Activated naive CD4-positive, alpha-beta T cell treated with anti-CD3 and anti-CD28 coated beads for 36 hours (primary cell): ENCODE measurements at regions not wholly inside any gene's neighbourhood (a gene's known extent, or its start where the extent isn't known, plus 50 kb on each side); places are given as distances from the start of the nearest gene placed in this dataset.

ENCODE experiments used
- CTCF ChIA-PET: fragments of 350-600 bp; sonication (Branson Sonifier 250); formaldehyde crosslinking; loops from one replicate; lab custom pipeline; 2021; ENCODE audit warnings: antibody characterized with exemption; lab: Charles Lee
- DNase-seq: peaks from one replicate; pipeline ENCODE4 v3.0.0-alpha.2; 2020
- H3K27ac Mint-ChIP-seq: one replicate; pipeline ENCODE4 v1.8.0; 2021; ENCODE audit warnings: mild to moderate bottlenecking, mixed read lengths
- H3K27me3 Mint-ChIP-seq: one replicate; pipeline ENCODE4 v1.8.0; 2021; ENCODE audit warnings: low read depth, mixed read lengths
- H3K36me3 Mint-ChIP-seq: one replicate; pipeline ENCODE4 v1.8.0; 2021; ENCODE audit warnings: low read depth, mixed read lengths
- H3K4me1 Mint-ChIP-seq: one replicate; pipeline ENCODE4 v1.8.0; 2021; ENCODE audit warnings: low read depth, mixed read lengths
- H3K4me3 Mint-ChIP-seq: one replicate; pipeline ENCODE4 v1.8.0; 2021; ENCODE audit warnings: mild to moderate bottlenecking, moderate library complexity, mixed read lengths
- H3K9me3 Mint-ChIP-seq: one replicate; pipeline ENCODE4 v1.8.0; 2021; ENCODE audit warnings: mixed read lengths
- intact Hi-C: fragments of 100-400 bp; cut with micrococcal nuclease; formaldehyde crosslinking; loops from one replicate; pipeline ENCODE4 v1.15.1; 2023

- intact Hi-C loops: no loop called here
- Mint-ChIP-seq H3K4me1 (peaks cover 39% of the 10 kb centered on the region), H3K4me3 (no peak overlapping the region), H3K27ac (peak overlapping the region; percentile 13), H3K27me3 (no peaks in the 10 kb centered on the region), H3K36me3 (peaks cover 21% of the 10 kb centered on the region), H3K9me3 (no peaks in the 10 kb centered on the region)
- CTCF ChIA-PET: interaction anchor here (3.2 kb wide), 1 partner anchor 40 kb away, joined by 16 read pairs; no protein-coding TSS in a partner anchor
- no peak for DNase-seq
Measured at GRCh38 chr5:160479220-160479619, 57.6 kb downstream of the PTTG1 start.

GRCh38 chr5:160479926-160480325 is 58.3 kb downstream of the PTTG1 start:
- CTCF ChIA-PET: interaction anchor here (2.6 kb wide), 1 partner anchor 41 kb away, joined by 10 read pairs; no protein-coding TSS in a partner anchor
- Mint-ChIP-seq H3K27me3 (no peaks in the 10 kb centered on the region), H3K27ac (peak overlapping the region; percentile 2), H3K36me3 (peaks cover 26% of the 10 kb centered on the region), H3K9me3 (no peaks in the 10 kb centered on the region), H3K4me3 (no peak overlapping the region), H3K4me1 (peaks cover 34% of the 10 kb centered on the region)
- intact Hi-C loops: no loop called here
- no peak for DNase-seq

GRCh38 chr5:160480652-160481051 is 59.0 kb downstream of the PTTG1 start:
- no peak overlapping the region for H3K27ac Mint-ChIP-seq
- H3K4me3 Mint-ChIP-seq: no peak overlapping the region
- intact Hi-C loops: no loop called here
- H3K36me3 Mint-ChIP-seq: peaks cover 26% of the 10 kb centered on the region
- H3K9me3 Mint-ChIP-seq: no peaks in the 10 kb centered on the region
- no peaks in the 10 kb centered on the region for H3K27me3 Mint-ChIP-seq
- peaks cover 31% of the 10 kb centered on the region for H3K4me1 Mint-ChIP-seq
- CTCF ChIA-PET: interaction anchor here (2.6 kb wide), 1 partner anchor 42 kb away, joined by 10 read pairs; no protein-coding TSS in a partner anchor
- no peak for DNase-seq

- H3K36me3 Mint-ChIP-seq: peaks cover 19% of the 10 kb centered on the region
- intact Hi-C loops: no loop called here
- CTCF ChIA-PET: interaction anchor here (0.6 to 1.4 kb wide), 2 partner anchors 10 to 46 kb away, joined by 3 read pairs; no protein-coding TSS in a partner anchor
- no peaks in the 10 kb centered on the region for H3K27me3 Mint-ChIP-seq
- no peaks in the 10 kb centered on the region for H3K9me3 Mint-ChIP-seq
- no peak overlapping the region for H3K4me3 Mint-ChIP-seq
- H3K27ac Mint-ChIP-seq: no peak overlapping the region
- H3K4me1 Mint-ChIP-seq: peaks cover 6% of the 10 kb centered on the region
- no peak for DNase-seq
Measured at GRCh38 chr5:160484678-160485077, 63.0 kb downstream of the PTTG1 start.

- intact Hi-C loops: no loop called here
- Mint-ChIP-seq H3K4me1 (peaks cover 2% of the 10 kb centered on the region), H3K27ac (no peak overlapping the region), H3K27me3 (no peaks in the 10 kb centered on the region), H3K36me3 (peaks cover 15% of the 10 kb centered on the region), H3K4me3 (no peak overlapping the region), H3K9me3 (no peaks in the 10 kb centered on the region)
- no peak for DNase-seq
- CTCF ChIA-PET: interaction anchor here (0.6 to 1.4 kb wide), 2 partner anchors 10 to 103 kb away, joined by 3 read pairs; no protein-coding TSS in a partner anchor
Measured at GRCh38 chr5:160485364-160485969, 63.8 kb downstream of the PTTG1 start.

GRCh38 chr5:160486573-160486972 is 64.9 kb downstream of the PTTG1 start:
- intact Hi-C loops: no loop called here
- peaks cover 13% of the 10 kb centered on the region for H3K36me3 Mint-ChIP-seq
- H3K9me3 Mint-ChIP-seq: no peaks in the 10 kb centered on the region
- CTCF ChIA-PET: no interaction called here
- no peak overlapping the region for H3K27ac Mint-ChIP-seq
- peaks cover 2% of the 10 kb centered on the region for H3K4me1 Mint-ChIP-seq
- no peak for DNase-seq
- no peaks in the 10 kb centered on the region for H3K27me3 Mint-ChIP-seq
- no peak overlapping the region for H3K4me3 Mint-ChIP-seq

GRCh38 chr5:160488394-160489325 is 67.0 kb downstream of the PTTG1 start:
- DNase-seq: no peak
- Mint-ChIP-seq H3K9me3 (no peaks in the 10 kb centered on the region), H3K36me3 (peaks cover 11% of the 10 kb centered on the region), H3K27me3 (no peaks in the 10 kb centered on the region), H3K4me1 (peaks cover 3% of the 10 kb centered on the region), H3K27ac (no peak overlapping the region), H3K4me3 (no peak overlapping the region)
- CTCF ChIA-PET: interaction anchor here (1.2 to 1.5 kb wide), 2 partner anchors 11 to 51 kb away, joined by 3 read pairs; no protein-coding TSS in a partner anchor
- intact Hi-C loops: no loop called here

GRCh38 chr5:160491438-160491837 is 69.8 kb downstream of the PTTG1 start:
- Mint-ChIP-seq H3K4me1 (peaks cover 9% of the 10 kb centered on the region), H3K9me3 (no peaks in the 10 kb centered on the region), H3K4me3 (no peak overlapping the region), H3K27ac (no peak overlapping the region), H3K27me3 (no peaks in the 10 kb centered on the region), H3K36me3 (peaks cover 6% of the 10 kb centered on the region)
- CTCF ChIA-PET: no interaction called here
- no peak for DNase-seq
- intact Hi-C loops: no loop called here

- CTCF ChIA-PET: interaction anchor here (1.4 kb wide), 1 partner anchor 15 kb away, joined by 3 read pairs; no protein-coding TSS in a partner anchor
- DNase-seq: no peak
- no peaks in the 10 kb centered on the region for H3K27me3 Mint-ChIP-seq
- no peak overlapping the region for H3K4me3 Mint-ChIP-seq
- H3K4me1 Mint-ChIP-seq: peaks cover 14% of the 10 kb centered on the region
- no peak overlapping the region for H3K27ac Mint-ChIP-seq
- intact Hi-C loops: no loop called here
- H3K9me3 Mint-ChIP-seq: no peaks in the 10 kb centered on the region
- H3K36me3 Mint-ChIP-seq: peaks cover 2% of the 10 kb centered on the region
Measured at GRCh38 chr5:160492565-160492964, 70.9 kb downstream of the PTTG1 start.

GRCh38 chr5:160493806-160494338 is 72.2 kb downstream of the PTTG1 start:
- DNase-seq: no peak
- intact Hi-C loops: no loop called here
- Mint-ChIP-seq H3K4me1 (peaks cover 14% of the 10 kb centered on the region), H3K36me3 (no peaks in the 10 kb centered on the region), H3K9me3 (no peaks in the 10 kb centered on the region), H3K27me3 (no peaks in the 10 kb centered on the region), H3K27ac (no peak overlapping the region), H3K4me3 (no peak overlapping the region)
- CTCF ChIA-PET: interaction anchor here (1.0 to 2.2 kb wide), 3 partner anchors 17 to 55 kb away, joined by 3 to 9 read pairs (median 3); no protein-coding TSS in a partner anchor

- H3K36me3 Mint-ChIP-seq: no peaks in the 10 kb centered on the region
- DNase-seq: no peak
- no peaks in the 10 kb centered on the region for H3K9me3 Mint-ChIP-seq
- no peak overlapping the region for H3K4me3 Mint-ChIP-seq
- H3K4me1 Mint-ChIP-seq: peaks cover 14% of the 10 kb centered on the region
- no peak overlapping the region for H3K27ac Mint-ChIP-seq
- CTCF ChIA-PET: interaction anchor here (1.0 to 2.2 kb wide), 2 partner anchors 19 to 56 kb away, joined by 3 to 9 read pairs; no protein-coding TSS in a partner anchor
- no peaks in the 10 kb centered on the region for H3K27me3 Mint-ChIP-seq
- intact Hi-C loops: no loop called here
Measured at GRCh38 chr5:160494451-160494850, 72.8 kb downstream of the PTTG1 start.

GRCh38 chr5:160496334-160496733 is 74.7 kb downstream of the PTTG1 start:
- Mint-ChIP-seq H3K9me3 (no peaks in the 10 kb centered on the region), H3K36me3 (no peaks in the 10 kb centered on the region), H3K27me3 (no peaks in the 10 kb centered on the region), H3K27ac (no peak overlapping the region), H3K4me3 (no peak overlapping the region), H3K4me1 (peaks cover 14% of the 10 kb centered on the region)
- intact Hi-C loops: no loop called here
- CTCF ChIA-PET: no interaction called here
- no peak for DNase-seq
